SK-N-SH treated with all-trans-retinoic acid at 6 μM for 48 hours (cell line): ENCODE measurements at regions not wholly inside any gene's neighbourhood (a gene's known extent, or its start where the extent isn't known, plus 50 kb on each side); places are given as distances from the start of the nearest gene placed in this dataset.

Experiments used
- ATAC-seq: fragments of 200-7000 bp; cut with Tn5 transposase; 3 replicates; pipeline ENCODE4 v1.9.1; 2020; ENCODE audit warnings: mild to moderate bottlenecking, moderate library complexity
- ARNTL ChIP-seq: fragments of 450-650 bp; formaldehyde crosslinking; IDR thresholded peaks from 2 replicates; pipeline ENCODE4 v1.5.0; 2020; ENCODE audit warnings: low read depth, mild to moderate bottlenecking, moderate library complexity, borderline replicate concordance
- BACH2 ChIP-seq: fragments of 250-450 bp; sonication (Bioruptor Pico); IDR thresholded peaks from 2 replicates; pipeline ENCODE4 v1.9.0; 2021; ENCODE audit warnings: mild to moderate bottlenecking, borderline replicate concordance
- ESRRG ChIP-seq: fragments of 250-450 bp; sonication (Bioruptor Pico); IDR thresholded peaks from 2 replicates; pipeline ENCODE4 v1.6.1; 2021; ENCODE audit warnings: mild to moderate bottlenecking
- GLIS3 ChIP-seq: fragments of 250-450 bp; sonication (Bioruptor Pico); IDR thresholded peaks from 2 replicates; pipeline ENCODE4 v1.5.0; 2020; ENCODE audit warnings: mild to moderate bottlenecking, moderate library complexity
- RARB ChIP-seq: fragments of 250-450 bp; sonication (Bioruptor Pico); IDR thresholded peaks from 2 replicates; pipeline ENCODE4 v1.8.0; 2021; ENCODE audit warnings: mild to moderate bottlenecking, moderate library complexity
- SNAI2 ChIP-seq: fragments of 250-450 bp; sonication (Bioruptor Pico); IDR thresholded peaks from 2 replicates; pipeline ENCODE4 v1.5.0; 2020; ENCODE audit warnings: mild to moderate bottlenecking, moderate library complexity
- TOX ChIP-seq: fragments of 250-450 bp; sonication (Bioruptor Pico); IDR thresholded peaks from 2 replicates; pipeline ENCODE4 v1.8.0; 2021; ENCODE audit warnings: mild to moderate bottlenecking, moderate library complexity, borderline replicate concordance
- ZC3H10 ChIP-seq: fragments of 250-450 bp; sonication (Bioruptor Pico); IDR thresholded peaks from 2 replicates; pipeline ENCODE4 v1.5.1; 2021; ENCODE audit warnings: mild to moderate bottlenecking, moderate library complexity
- ZFP3 ChIP-seq: fragments of 250-450 bp; sonication (Bioruptor Pico); IDR thresholded peaks from 2 replicates; pipeline ENCODE4 v1.5.0; 2020; ENCODE audit warnings: mild to moderate bottlenecking, moderate library complexity
- ZFP30 ChIP-seq: fragments of 450-650 bp; formaldehyde crosslinking; IDR thresholded peaks from 2 replicates; pipeline ENCODE4 v1.5.0; 2022; ENCODE audit warnings: mild to moderate bottlenecking, moderate library complexity
- ZNF70 ChIP-seq: fragments of 450-650 bp; formaldehyde crosslinking; IDR thresholded peaks from 2 replicates; pipeline ENCODE4 v1.5.0; 2020; ENCODE audit warnings: mild to moderate bottlenecking, moderate library complexity
- ZNF8 ChIP-seq: fragments of 450-650 bp; formaldehyde crosslinking; IDR thresholded peaks from 2 replicates; pipeline ENCODE4 v1.5.0; 2020; ENCODE audit warnings: mild to moderate bottlenecking, moderate library complexity
- TF ChIP-seq, protein P1 (sequence below): fragments of 250-450 bp; sonication (Bioruptor Pico); IDR thresholded peaks from 2 replicates; pipeline ENCODE4 v1.5.1; 2021; ENCODE audit warnings: mild to moderate bottlenecking, moderate library complexity
- TF ChIP-seq, protein P2 (sequence below): fragments of 250-450 bp; sonication (Bioruptor Pico); IDR thresholded peaks from 2 replicates; pipeline ENCODE4 v1.8.0; 2020; ENCODE audit warnings: mild to moderate bottlenecking, moderate library complexity, borderline replicate concordance
- TF ChIP-seq, protein P3 (sequence below): fragments of 250-450 bp; sonication (Bioruptor Pico); IDR thresholded peaks from 2 replicates; pipeline ENCODE4 v1.5.1; 2020; ENCODE audit warnings: low read depth, mild to moderate bottlenecking, moderate library complexity
- TF ChIP-seq, protein P4 (sequence below): fragments of 250-450 bp; sonication (Bioruptor Pico); IDR thresholded peaks from 2 replicates; pipeline ENCODE4 v1.8.0; 2021; ENCODE audit warnings: low read depth, mild to moderate bottlenecking, moderate library complexity, borderline replicate concordance
- TF ChIP-seq, protein P5 (sequence below): fragments of 250-450 bp; sonication (Bioruptor Pico); IDR thresholded peaks from 2 replicates; pipeline ENCODE4 v1.5.0; 2020; ENCODE audit warnings: mild to moderate bottlenecking, moderate library complexity

DNA sequence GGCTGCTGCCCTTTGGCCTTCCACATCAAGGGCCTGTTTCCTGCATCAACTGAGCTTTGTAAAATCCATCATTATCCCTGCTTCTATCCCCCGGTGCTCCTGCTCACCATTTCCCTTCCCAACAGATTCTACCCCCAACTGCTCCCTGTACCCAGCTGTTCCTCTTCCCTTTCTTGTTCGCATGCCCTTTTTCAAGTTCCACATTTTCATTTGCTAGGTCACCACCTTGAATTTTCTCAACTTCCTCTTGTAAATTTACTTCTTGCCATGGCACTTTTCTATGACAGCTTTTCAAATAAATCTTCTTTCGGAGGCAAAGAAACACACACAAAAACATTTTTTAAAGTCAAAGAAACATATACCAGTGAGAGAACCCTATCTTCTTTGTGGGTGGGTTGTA is 330.5 kb upstream of the ADGRL2 start:
- TF ChIP-seq, protein P1, sequence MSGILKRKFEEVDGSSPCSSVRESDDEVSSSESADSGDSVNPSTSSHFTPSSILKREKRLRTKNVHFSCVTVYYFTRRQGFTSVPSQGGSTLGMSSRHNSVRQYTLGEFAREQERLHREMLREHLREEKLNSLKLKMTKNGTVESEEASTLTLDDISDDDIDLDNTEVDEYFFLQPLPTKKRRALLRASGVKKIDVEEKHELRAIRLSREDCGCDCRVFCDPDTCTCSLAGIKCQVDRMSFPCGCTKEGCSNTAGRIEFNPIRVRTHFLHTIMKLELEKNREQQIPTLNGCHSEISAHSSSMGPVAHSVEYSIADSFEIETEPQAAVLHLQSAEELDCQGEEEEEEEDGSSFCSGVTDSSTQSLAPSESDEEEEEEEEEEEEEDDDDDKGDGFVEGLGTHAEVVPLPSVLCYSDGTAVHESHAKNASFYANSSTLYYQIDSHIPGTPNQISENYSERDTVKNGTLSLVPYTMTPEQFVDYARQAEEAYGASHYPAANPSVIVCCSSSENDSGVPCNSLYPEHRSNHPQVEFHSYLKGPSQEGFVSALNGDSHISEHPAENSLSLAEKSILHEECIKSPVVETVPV (CRISPR knock-in tag): no peak
- TF ChIP-seq SNAI2 (CRISPR knock-in tag): no peak
- TF ChIP-seq TOX (CRISPR knock-in tag): no peak
- TF ChIP-seq, protein P2, sequence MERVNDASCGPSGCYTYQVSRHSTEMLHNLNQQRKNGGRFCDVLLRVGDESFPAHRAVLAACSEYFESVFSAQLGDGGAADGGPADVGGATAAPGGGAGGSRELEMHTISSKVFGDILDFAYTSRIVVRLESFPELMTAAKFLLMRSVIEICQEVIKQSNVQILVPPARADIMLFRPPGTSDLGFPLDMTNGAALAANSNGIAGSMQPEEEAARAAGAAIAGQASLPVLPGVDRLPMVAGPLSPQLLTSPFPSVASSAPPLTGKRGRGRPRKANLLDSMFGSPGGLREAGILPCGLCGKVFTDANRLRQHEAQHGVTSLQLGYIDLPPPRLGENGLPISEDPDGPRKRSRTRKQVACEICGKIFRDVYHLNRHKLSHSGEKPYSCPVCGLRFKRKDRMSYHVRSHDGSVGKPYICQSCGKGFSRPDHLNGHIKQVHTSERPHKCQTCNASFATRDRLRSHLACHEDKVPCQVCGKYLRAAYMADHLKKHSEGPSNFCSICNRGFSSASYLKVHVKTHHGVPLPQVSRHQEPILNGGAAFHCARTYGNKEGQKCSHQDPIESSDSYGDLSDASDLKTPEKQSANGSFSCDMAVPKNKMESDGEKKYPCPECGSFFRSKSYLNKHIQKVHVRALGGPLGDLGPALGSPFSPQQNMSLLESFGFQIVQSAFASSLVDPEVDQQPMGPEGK (CRISPR knock-in tag): no peak
- no peak for TF ChIP-seq GLIS3 (CRISPR knock-in tag)
- TF ChIP-seq, protein P3, sequence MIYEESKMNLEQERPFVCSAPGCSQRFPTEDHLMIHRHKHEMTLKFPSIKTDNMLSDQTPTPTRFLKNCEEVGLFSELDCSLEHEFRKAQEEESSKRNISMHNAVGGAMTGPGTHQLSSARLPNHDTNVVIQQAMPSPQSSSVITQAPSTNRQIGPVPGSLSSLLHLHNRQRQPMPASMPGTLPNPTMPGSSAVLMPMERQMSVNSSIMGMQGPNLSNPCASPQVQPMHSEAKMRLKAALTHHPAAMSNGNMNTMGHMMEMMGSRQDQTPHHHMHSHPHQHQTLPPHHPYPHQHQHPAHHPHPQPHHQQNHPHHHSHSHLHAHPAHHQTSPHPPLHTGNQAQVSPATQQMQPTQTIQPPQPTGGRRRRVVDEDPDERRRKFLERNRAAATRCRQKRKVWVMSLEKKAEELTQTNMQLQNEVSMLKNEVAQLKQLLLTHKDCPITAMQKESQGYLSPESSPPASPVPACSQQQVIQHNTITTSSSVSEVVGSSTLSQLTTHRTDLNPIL (CRISPR knock-in tag): no peak
- TF ChIP-seq ARNTL (CRISPR knock-in tag): no peak
- TF ChIP-seq ZC3H10 (CRISPR knock-in tag): no peak
- no peak for ATAC-seq

DNA sequence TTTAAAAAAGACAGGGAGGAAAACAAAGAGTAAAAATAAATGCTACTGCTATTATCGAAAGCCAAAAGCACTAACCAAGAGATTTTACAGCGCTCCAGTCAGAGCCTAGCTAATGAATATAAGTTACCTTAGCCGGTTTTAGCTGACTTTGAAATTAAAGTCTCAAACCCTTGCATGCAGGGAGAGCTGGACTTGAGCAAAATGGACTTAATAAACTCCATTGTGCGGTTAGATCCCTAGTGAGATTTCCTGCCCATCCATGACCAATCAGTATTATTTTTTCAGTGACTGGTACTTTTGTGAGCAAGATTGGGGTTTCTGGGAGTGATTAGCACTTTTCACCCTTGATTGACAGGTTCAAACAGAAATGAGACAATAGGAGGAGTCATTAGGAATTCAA is 333.4 kb upstream of the ADGRL2 start:
- TF ChIP-seq, protein P4, sequence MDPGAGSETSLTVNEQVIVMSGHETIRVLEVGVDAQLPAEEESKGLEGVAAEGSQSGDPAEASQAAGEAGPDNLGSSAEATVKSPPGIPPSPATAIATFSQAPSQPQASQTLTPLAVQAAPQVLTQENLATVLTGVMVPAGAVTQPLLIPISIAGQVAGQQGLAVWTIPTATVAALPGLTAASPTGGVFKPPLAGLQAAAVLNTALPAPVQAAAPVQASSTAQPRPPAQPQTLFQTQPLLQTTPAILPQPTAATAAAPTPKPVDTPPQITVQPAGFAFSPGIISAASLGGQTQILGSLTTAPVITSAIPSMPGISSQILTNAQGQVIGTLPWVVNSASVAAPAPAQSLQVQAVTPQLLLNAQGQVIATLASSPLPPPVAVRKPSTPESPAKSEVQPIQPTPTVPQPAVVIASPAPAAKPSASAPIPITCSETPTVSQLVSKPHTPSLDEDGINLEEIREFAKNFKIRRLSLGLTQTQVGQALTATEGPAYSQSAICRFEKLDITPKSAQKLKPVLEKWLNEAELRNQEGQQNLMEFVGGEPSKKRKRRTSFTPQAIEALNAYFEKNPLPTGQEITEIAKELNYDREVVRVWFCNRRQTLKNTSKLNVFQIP (CRISPR knock-in tag): no peak
- TF ChIP-seq ZNF8 (no peak), ZFP3 (no peak), BACH2 (CRISPR knock-in tag) (no peak), ESRRG (CRISPR knock-in tag) (no peak), ZNF70 (CRISPR knock-in tag) (no peak), RARB (CRISPR knock-in tag) (no peak)
- TF ChIP-seq, protein P5, sequence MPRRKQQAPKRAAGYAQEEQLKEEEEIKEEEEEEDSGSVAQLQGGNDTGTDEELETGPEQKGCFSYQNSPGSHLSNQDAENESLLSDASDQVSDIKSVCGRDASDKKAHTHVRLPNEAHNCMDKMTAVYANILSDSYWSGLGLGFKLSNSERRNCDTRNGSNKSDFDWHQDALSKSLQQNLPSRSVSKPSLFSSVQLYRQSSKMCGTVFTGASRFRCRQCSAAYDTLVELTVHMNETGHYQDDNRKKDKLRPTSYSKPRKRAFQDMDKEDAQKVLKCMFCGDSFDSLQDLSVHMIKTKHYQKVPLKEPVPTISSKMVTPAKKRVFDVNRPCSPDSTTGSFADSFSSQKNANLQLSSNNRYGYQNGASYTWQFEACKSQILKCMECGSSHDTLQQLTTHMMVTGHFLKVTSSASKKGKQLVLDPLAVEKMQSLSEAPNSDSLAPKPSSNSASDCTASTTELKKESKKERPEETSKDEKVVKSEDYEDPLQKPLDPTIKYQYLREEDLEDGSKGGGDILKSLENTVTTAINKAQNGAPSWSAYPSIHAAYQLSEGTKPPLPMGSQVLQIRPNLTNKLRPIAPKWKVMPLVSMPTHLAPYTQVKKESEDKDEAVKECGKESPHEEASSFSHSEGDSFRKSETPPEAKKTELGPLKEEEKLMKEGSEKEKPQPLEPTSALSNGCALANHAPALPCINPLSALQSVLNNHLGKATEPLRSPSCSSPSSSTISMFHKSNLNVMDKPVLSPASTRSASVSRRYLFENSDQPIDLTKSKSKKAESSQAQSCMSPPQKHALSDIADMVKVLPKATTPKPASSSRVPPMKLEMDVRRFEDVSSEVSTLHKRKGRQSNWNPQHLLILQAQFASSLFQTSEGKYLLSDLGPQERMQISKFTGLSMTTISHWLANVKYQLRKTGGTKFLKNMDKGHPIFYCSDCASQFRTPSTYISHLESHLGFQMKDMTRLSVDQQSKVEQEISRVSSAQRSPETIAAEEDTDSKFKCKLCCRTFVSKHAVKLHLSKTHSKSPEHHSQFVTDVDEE (CRISPR knock-in tag): no peak
- TF ChIP-seq, protein P3 (CRISPR knock-in tag): no peak
- ATAC-seq: no peak

DNA sequence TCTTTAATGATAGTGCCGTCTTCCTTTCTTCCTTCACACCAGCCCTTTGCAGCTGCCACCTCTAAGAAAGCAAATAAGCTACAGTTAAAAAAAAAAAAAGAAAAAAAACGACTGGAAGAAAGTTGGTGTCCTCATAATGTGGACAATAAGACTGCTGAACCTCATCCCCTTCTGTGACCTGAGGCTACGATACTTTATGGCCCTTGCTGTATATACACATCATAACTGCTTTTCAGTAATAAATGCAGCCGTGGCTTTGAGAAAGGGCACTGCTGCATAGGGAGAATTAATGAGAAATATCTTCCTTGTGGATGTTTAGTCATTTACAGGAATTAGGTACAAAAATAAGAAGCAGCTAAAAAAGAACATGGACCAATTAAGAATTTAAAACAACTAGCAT is 333.8 kb upstream of the ADGRL2 start:
- TF ChIP-seq ZFP3: no peak
- TF ChIP-seq, protein P4 (CRISPR knock-in tag): no peak
- no peak for TF ChIP-seq TOX (CRISPR knock-in tag)
- no peak for TF ChIP-seq ZFP30 (CRISPR knock-in tag)
- TF ChIP-seq, protein P5 (CRISPR knock-in tag): no peak
- no peak for ATAC-seq
